SK-N-SH (cell line): ENCODE measurements at regions not wholly inside any gene's neighbourhood (a gene's known extent, or its start where the extent isn't known, plus 50 kb on each side); places are given as distances from the start of the nearest gene placed in this dataset.

Experiments
- CTCF ChIP-seq: fragments of 200-600 bp; sonication (generic); IDR thresholded peaks from 2 replicates; pipeline ENCODE4 v1.6.1; 2017; ENCODE audit warnings: antibody characterized with exemption, mild to moderate bottlenecking, moderate library complexity
- EZH2phosphoT487 ChIP-seq: fragments of 200-600 bp; sonication (generic); IDR thresholded peaks from 2 replicates; pipeline ENCODE4 v1.6.1; 2017; ENCODE audit warnings: low read depth, mixed run types, mild to moderate bottlenecking, antibody characterized with exemption, moderate library complexity, borderline replicate concordance
- GABPA ChIP-seq: IDR thresholded peaks from 2 replicates; pipeline ENCODE4 v1.4.0; 2012; ENCODE audit warnings: low read depth, mild to moderate bottlenecking
- IRF3 ChIP-seq: fragments of 150-350 bp; IDR thresholded peaks from 2 replicates; pipeline ENCODE4 v1.6.1; 2016; ENCODE audit warnings: mild to moderate bottlenecking, low read depth, low read length
- MXI1 ChIP-seq: IDR thresholded peaks from 2 replicates; pipeline ENCODE4 v1.6.1; 2012; ENCODE audit warnings: mild to moderate bottlenecking, low read depth, low read length, improper control_type of control experiment
- NRF1 ChIP-seq: IDR thresholded peaks from 2 replicates; pipeline ENCODE4 v1.6.1; 2012; ENCODE audit warnings: low read depth, mild to moderate bottlenecking, low read length
- POLR2AphosphoS5 ChIP-seq: IDR thresholded peaks from 2 replicates; pipeline ENCODE4 v1.6.1; 2012; ENCODE audit warnings: low read depth, low read length
- RCOR1 ChIP-seq: fragments of 150-350 bp; IDR thresholded peaks from 2 replicates; pipeline ENCODE4 v1.6.1; 2017; ENCODE audit warnings: antibody characterized with exemption, low read length
- REST ChIP-seq: IDR thresholded peaks from 2 replicates; pipeline ENCODE4 v1.6.1; 2012; ENCODE audit warnings: mild to moderate bottlenecking, low read depth, low read length, moderate library complexity
- USF1 ChIP-seq: IDR thresholded peaks from 2 replicates; pipeline ENCODE4 v1.4.0; 2012; ENCODE audit warnings: low read depth, borderline replicate concordance
- USF2 ChIP-seq: fragments of 150-350 bp; IDR thresholded peaks from 2 replicates; pipeline ENCODE4 v1.6.1; 2017; ENCODE audit warnings: antibody characterized with exemption, low read length, low read depth, borderline replicate concordance

GRCh38 chr4:180120068-180120467 lies 2123.1 kb upstream of the TENM3 start:
- TF ChIP-seq IRF3 (no peak), CTCF (no peak), RCOR1 (no peak), POLR2AphosphoS5 (no peak), MXI1 (no peak), NRF1 (no peak), USF2 (no peak), GABPA (no peak), REST (no peak), USF1 (no peak), EZH2phosphoT487 (no peak)
